Thyroid gland (tissue), 4 donors: ENCODE measurements at regions not wholly inside any gene's neighbourhood (a gene's known extent, or its start where the extent isn't known, plus 50 kb on each side); places are given as distances from the start of the nearest gene placed in this dataset.

Experiments used
- DNase-seq, 2 donors: peaks; one replicate each; pipeline ENCODE4 v3.0.0-alpha.2; 2019
- H3K27ac ChIP-seq, 3 donors: fragments of 200-600 bp; sonication (generic); 1 replicate in 2 of 3; 2 replicates in 1 of 3; pipeline ENCODE4 v1.5.1; 2016 to 2019; ENCODE audit warnings: mild to moderate bottlenecking in 1 of 3, moderate library complexity in 1 of 3
- H3K27me3 ChIP-seq: fragments of 200-600 bp; sonication (generic); one replicate; pipeline ENCODE4 v1.5.1; 2019
- H3K36me3 ChIP-seq, 2 donors: fragments of 200-600 bp; sonication (generic); one replicate each; pipeline ENCODE4 v1.5.1; 2016 to 2019
- H3K4me1 ChIP-seq, 2 donors: fragments of 200-600 bp; sonication (generic); one replicate each; pipeline ENCODE4 v1.5.1; 2017 to 2019
- H3K4me3 ChIP-seq, 3 donors: fragments of 200-600 bp; sonication (generic); replicated peaks in 1 of 3; 1 replicate in 2 of 3; 2 replicates in 1 of 3; pipeline ENCODE4 v1.5.1; 2016; ENCODE audit warnings: mild to moderate bottlenecking in 1 of 3
- H3K9me3 ChIP-seq: fragments of 200-600 bp; sonication (generic); one replicate; pipeline ENCODE4 v1.5.1; 2017
- POLR2A ChIP-seq, 2 donors: fragments of 450-650 bp; IDR thresholded peaks; one replicate each; pipeline ENCODE4 v1.6.1; 2017; ENCODE audit warnings: antibody characterized with exemption in 2 of 2, mild to moderate bottlenecking in 2 of 2, moderate library complexity in 1 of 2
- WGBS, 2 donors: methylation state at CpG; one replicate each; pipeline ENCODE4 v1.1.5; 2017; 5-methylcytosine and 5-hydroxymethylcytosine counted together
- intact Hi-C: fragments of 100-400 bp; cut with DNase I; formaldehyde crosslinking; loops from one replicate; pipeline ENCODE4 v1.15.1; 2023
- TF ChIP-seq, protein P1 (sequence below), 6 experiments: fragments of 200-600 bp in 3 of 6; fragments of 450-650 bp in 3 of 6; sonication (generic) in 3 of 6; IDR thresholded peaks; one replicate each; pipeline ENCODE4 v1.5.1; 2016 to 2019; ENCODE audit warnings: antibody characterized with exemption in 6 of 6, mild to moderate bottlenecking in 2 of 6, inconsistent platforms in 1 of 6, moderate library complexity in 1 of 6

DNA sequence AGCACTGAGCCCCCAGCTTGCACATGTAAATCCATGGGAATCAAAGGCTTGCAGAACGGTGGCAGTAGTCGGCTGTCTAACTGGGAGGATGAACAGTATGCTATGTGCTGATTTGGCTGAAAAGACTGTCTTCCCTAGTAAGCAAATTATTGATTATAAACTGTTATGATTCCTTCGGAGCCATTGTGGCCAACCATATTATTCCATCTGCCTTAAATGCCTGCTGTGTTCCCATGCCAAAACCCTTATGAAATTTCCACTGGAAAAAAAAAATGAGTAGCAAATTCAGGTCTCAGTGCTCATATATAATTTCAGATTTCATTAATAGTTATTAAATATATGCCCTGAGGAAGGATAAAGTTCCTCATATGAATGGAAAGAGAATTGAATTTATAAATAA lies 132.7 kb upstream of the MID1 start:
- intact Hi-C loops: no loop called here
- H3K4me1 ChIP-seq: peaks cover 4 to 7% of the 10 kb centered on the region in 2 donors
- no peak overlapping the region for H3K4me3 ChIP-seq
- no peaks in the 10 kb centered on the region for H3K27me3 ChIP-seq
- no peak for DNase-seq
- H3K36me3 ChIP-seq: no peaks in the 10 kb centered on the region
- H3K27ac ChIP-seq: no peak overlapping the region
- H3K9me3 ChIP-seq: no peaks in the 10 kb centered on the region
- TF ChIP-seq POLR2A (IDR thresholded peaks at IDR 0.05): no peak
- TF ChIP-seq, protein P1, sequence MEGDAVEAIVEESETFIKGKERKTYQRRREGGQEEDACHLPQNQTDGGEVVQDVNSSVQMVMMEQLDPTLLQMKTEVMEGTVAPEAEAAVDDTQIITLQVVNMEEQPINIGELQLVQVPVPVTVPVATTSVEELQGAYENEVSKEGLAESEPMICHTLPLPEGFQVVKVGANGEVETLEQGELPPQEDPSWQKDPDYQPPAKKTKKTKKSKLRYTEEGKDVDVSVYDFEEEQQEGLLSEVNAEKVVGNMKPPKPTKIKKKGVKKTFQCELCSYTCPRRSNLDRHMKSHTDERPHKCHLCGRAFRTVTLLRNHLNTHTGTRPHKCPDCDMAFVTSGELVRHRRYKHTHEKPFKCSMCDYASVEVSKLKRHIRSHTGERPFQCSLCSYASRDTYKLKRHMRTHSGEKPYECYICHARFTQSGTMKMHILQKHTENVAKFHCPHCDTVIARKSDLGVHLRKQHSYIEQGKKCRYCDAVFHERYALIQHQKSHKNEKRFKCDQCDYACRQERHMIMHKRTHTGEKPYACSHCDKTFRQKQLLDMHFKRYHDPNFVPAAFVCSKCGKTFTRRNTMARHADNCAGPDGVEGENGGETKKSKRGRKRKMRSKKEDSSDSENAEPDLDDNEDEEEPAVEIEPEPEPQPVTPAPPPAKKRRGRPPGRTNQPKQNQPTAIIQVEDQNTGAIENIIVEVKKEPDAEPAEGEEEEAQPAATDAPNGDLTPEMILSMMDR (IDR thresholded peaks at IDR 0.05): no peak
- 74 to 90% methylated on average over 3 of the region's 3 CpGs for WGBS, 2 donors

DNA sequence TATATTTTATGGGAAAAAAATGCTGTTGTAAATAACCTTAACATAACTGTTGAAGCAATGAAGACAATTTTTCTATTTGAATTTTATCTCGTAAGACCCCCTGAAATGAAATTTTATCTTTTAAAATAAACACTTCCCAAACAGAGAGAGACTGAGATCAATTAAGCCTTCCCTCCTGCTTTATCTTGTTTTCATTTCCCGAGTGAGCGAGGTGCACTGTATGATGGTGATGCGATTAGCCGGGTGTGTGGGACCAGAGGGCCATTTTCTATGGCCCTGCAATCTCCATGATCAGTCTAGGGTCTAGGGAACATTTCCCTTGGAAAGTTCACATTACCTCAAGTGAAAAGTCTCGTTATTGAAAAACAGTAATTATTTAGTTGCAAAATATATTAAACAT lies 134.1 kb upstream of the MID1 start:
- TF ChIP-seq, protein P1 (IDR thresholded peaks at IDR 0.05): no peak
- TF ChIP-seq POLR2A (IDR thresholded peaks at IDR 0.05): no peak
- Histone ChIP-seq H3K36me3 (no peaks in the 10 kb centered on the region), H3K27ac (no peak overlapping the region), H3K27me3 (no peaks in the 10 kb centered on the region), H3K9me3 (no peaks in the 10 kb centered on the region), H3K4me3 (no peak overlapping the region), H3K4me1 (peaks cover 4 to 7% of the 10 kb centered on the region in 2 donors)
- 95 to 96% methylated on average over 6 of the region's 6 CpGs for WGBS, 2 donors
- intact Hi-C loops: no loop called here
- no peak for DNase-seq

DNA sequence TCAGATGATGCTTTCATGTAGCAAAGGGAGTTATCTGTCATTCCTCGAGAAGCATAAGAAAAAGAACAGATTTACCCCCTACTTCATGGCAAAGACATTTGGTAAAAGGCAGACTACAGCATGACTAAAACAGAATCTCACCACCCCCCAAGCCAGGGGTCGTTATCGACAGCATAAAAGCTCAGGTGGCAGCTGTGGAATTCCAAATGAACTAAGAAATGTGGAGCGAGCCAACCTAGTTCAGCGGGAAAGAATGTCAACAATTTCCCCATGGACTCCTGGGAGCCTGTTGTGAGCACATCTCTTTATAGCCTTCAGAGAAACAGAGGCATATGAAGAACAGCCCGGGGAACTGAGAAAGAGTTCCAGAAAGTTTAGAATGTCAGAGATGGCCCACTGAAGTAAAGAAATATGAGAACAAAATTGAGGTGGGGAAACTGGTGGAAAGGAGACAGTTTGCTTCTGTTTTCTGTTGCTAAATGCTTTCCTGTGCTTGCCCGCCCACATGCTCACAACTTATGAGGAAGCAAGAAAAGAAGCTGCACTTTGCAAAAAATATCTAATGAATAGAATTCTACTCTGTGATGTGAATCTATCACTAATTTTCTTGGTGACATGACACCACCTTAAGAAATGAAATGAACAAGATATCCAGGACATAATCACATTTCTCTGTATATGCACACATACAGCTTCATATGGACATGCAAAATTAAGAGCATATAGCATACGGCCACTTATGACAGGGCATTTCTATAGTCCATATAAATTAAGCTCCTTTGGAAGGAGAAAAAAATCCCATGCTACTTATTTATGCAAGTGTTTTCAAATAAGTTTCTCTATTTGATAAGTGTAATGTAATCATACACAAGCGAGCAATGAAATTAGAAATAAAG lies 135.3 kb upstream of the MID1 start:
- H3K4me1 ChIP-seq: peaks cover 4 to 7% of the 10 kb centered on the region in 2 donors
- H3K4me3 ChIP-seq: no peak overlapping the region
- H3K27me3 ChIP-seq: no peaks in the 10 kb centered on the region
- intact Hi-C loops: no loop called here
- 46 to 55% methylated on average over 7 to 9 of the region's 9 CpGs for WGBS, 2 donors
- peak overlapping the region in 1 of 3 donors; percentile 4 for H3K27ac ChIP-seq
- TF ChIP-seq POLR2A (IDR thresholded peaks at IDR 0.05): no peak
- TF ChIP-seq, protein P1 (IDR thresholded peaks at IDR 0.05): no peak
- DNase-seq: peak; percentile 3 to 14
- H3K9me3 ChIP-seq: no peaks in the 10 kb centered on the region
- no peaks in the 10 kb centered on the region for H3K36me3 ChIP-seq

DNA sequence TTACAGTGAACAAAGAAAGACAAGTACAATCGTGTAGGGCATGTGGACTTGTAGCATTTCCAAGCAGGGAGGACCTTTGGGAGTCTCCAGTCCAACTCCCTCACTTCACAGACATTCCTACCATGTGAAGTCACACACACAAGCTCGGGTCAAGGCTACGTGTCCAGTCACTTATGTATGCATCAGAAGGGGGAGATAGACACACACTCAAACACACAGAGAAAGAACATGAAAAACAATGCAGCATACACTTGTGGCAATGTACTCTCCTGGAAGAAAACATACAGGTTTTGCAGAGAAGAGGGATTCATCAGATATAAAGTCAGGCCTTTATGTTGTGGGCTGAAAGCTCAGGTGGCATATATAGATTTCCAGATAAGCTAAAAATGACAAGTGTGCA lies 136.1 kb upstream of the MID1 start:
- H3K36me3 ChIP-seq: no peaks in the 10 kb centered on the region
- no peak overlapping the region for H3K27ac ChIP-seq
- TF ChIP-seq POLR2A (IDR thresholded peaks at IDR 0.05): no peak
- TF ChIP-seq, protein P1 (IDR thresholded peaks at IDR 0.05): no peak
- peaks cover 4 to 7% of the 10 kb centered on the region in 2 donors for H3K4me1 ChIP-seq
- H3K27me3 ChIP-seq: no peaks in the 10 kb centered on the region
- intact Hi-C loops: no loop called here
- whole genome bisulfite sequencing, 2 donors: 28 to 33% methylated on average over 3 of the region's 3 CpGs
- H3K4me3 ChIP-seq: no peak overlapping the region
- H3K9me3 ChIP-seq: no peaks in the 10 kb centered on the region
- peak in 1 of 2 donors; percentile 5 for DNase-seq

DNA sequence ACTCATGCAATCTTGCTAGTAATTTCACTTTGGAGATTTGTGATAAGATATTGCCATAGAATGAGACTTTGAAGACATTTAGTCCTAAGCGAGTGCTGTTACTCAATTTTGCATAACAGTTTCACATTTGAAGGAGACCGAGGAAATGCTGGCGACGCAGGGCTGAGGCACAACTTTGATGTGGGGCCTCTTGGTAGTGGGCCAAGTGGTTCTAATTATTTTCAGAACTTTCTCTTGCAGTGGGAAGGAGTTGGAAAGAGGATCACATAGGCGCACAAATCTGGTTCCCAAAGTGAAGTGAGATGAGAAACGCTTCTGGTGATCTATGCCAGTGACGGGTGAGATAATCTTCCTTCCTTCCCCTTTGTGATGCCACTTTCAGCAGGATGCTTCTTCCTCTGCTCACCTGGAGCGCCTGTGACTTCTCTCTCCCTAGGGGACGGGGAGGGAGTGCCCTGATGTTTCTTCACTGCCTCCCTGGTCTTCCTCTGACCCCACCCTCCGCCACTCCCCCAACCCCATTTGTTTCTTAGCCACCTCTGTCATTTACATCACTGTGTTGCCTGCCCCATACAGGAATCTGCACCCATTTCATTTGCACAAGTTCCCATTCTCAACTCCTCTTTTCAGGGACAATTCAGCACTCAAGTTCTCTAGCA lies 138.9 kb upstream of the MID1 start:
- H3K4me1 ChIP-seq: peaks cover 0 to 7% of the 10 kb centered on the region in 2 donors
- WGBS, 2 donors: 68 to 69% methylated on average over 10 of the region's 10 CpGs
- intact Hi-C loops: no loop called here
- TF ChIP-seq, protein P1 (IDR thresholded peaks at IDR 0.05): no peak
- no peak for TF ChIP-seq POLR2A (IDR thresholded peaks at IDR 0.05)
- no peak for DNase-seq
- no peaks in the 10 kb centered on the region for H3K27me3 ChIP-seq
- no peak overlapping the region for H3K27ac ChIP-seq
- H3K4me3 ChIP-seq: no peak overlapping the region
- H3K36me3 ChIP-seq: no peaks in the 10 kb centered on the region
- H3K9me3 ChIP-seq: no peaks in the 10 kb centered on the region
